RPMI7951 (cell line): ENCODE measurements at regions not wholly inside any gene's neighbourhood (a gene's known extent, or its start where the extent isn't known, plus 50 kb on each side); places are given as distances from the start of the nearest gene placed in this dataset.
"Not testable (repeated sequence)": the region's sequence is repeated elsewhere in the genome, so short reads cannot be mapped to it uniquely, and the experiment has no call there.

Source experiments
- DNase-seq: peaks from one replicate; pipeline ENCODE4 v3.0.0-alpha.2; 2012; ENCODE audit warnings: low read depth

DNA sequence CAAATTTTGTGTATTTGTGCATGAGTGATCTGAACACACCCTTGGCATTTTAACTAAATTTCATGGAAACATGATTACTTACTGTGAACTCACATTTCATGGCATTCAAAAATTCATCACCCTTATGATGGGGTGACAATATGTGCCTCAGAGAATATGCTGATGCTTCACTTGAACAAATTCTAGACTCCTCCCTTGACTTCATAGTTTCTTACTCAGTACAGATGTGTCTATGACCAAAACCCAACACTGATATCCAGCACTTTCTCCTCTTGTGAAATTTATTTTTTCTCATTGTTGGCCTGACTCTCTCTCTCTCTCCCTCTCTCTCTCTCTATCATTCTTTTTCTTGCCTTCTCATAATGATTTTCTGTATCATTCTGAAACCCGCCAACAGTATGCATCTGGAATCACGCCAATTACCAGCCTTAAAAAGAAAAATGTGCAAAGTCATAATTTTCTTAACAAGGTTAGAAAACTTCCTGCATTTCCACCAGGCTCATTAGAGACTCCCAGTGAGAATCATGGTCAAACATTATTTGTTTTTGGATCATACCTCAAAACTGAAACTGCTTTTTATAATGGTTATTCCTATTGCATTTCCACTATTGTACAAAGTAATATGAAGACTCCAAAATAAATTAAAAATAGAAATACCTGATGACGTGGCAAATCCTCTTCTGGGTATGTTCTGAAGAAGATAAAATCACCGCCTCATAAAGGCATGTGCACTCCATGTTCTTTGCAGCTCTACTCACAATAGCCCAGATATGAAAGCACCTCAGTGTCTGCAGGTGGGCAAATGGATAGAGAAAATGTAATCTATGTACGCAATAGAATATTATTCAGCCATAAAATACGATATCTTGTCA is 722.2 kb downstream of the TMEM121 start:
- DNase-seq = no peak

GRCh38 chr14:106253995-106254394 is 727.6 kb downstream of the TMEM121 start:
- DNase-seq = not testable (repeated sequence)

DNA sequence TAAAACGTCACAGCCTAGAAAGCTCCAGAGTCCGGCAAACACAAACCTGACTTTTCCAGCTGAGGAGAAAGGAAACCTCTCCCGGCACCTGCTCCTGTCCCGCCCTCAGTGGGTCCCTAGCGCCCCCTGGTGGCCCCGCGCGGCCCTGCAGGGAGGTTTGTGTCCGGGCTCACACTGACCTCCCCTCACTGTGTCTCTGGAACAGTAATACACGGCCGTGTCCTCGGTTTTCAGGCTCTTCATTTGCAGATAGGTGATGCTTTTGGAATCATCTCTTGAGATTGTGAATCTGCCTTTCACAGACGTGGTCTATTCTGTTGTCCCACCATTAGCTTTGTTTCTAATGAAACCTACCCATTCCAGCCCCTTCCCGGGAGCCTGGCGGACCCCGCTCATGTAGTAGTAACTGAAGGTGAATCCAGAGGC is 731.2 kb downstream of the TMEM121 start:
- not testable (repeated sequence) for DNase-seq

DNA sequence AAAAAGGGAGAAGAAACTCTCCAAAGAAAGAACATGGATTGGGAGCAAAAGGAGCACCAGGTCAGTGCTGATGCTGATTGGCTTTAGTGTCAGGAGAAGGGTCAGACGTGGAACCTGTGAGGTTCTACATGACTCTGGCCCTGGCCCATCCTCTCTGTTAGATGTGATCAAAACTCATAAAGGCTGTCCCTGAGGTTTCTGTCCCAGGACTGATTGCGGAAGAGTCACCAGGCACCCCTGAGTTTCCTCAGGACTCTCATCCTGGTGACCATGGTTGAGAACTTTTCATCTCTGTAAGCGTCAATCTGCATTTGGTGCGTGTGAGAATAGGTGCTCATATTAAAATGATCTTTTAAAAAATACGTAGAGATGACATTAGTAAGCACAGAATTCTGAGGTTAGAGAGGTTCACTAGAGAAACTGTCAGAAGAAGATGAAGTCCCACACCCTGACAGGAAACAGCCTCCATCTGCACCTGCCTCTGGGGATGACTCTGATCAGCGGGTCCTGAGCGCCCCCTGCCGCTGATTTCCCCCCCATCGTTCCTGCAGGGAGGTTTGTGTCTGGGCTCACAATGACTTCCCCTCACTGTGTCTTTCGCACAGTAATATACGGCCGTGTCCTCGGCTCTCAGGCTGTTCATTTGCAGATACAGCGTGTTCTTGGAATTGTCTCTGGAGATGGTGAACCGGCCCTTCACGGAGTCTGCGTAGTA is 741.8 kb downstream of the TMEM121 start:
- no peak for DNase-seq

- DNase-seq = no peak
Observed at GRCh38 chr14:106269029-106269428, 742.6 kb downstream of the TMEM121 start.

- no peak for DNase-seq
Observed at GRCh38 chr14:106269451-106270204, 743.2 kb downstream of the TMEM121 start.

GRCh38 chr14:106270476-106271121 is 744.2 kb downstream of the TMEM121 start:
- DNase-seq = not testable (repeated sequence)

DNA sequence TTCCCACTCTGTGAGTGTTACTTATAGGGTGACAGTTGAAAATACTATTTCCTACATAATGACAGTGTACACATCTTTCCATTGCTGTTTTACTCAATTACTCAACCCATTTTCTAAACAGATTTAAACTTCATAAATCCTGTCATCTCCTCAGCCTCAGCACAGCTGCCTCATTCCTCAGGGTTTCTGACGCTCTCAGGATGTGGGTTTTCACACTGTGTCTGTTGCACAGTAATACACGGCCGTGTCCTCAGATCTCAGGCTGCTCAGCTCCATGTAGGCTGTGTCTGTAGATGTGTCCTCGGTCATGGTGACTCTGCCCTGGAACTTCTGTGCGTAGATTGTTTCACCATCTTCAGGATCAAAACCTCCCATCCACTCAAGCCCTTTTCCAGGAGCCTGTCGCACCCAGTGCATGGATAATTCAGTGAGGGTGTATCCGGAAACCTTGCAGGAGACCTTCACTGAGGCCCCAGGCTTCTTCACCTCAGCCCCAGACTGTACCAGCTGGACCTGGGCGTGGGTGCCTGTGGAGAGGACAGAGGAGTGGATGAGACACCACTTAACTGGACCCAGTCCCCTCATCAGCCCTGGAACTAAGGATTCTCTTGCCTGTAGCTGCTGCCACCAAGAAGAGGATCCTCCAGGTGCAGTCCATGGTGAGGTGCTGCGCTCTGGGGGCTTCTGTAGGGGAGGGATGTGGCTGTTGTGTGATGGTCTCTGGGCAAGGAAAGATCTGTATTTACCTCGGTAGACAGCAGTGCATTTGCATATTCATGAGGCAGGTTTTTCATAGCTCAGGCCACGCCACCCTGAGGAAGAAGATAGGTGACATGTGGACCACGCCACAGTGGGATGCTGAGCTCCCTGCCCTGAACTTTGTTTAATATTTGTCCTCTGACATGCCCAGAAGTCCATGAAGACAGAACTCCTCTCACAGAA is 750.2 kb downstream of the TMEM121 start:
- no peak for DNase-seq

GRCh38 chr14:106277503-106277902 is 751.1 kb downstream of the TMEM121 start:
- no peak for DNase-seq

DNA sequence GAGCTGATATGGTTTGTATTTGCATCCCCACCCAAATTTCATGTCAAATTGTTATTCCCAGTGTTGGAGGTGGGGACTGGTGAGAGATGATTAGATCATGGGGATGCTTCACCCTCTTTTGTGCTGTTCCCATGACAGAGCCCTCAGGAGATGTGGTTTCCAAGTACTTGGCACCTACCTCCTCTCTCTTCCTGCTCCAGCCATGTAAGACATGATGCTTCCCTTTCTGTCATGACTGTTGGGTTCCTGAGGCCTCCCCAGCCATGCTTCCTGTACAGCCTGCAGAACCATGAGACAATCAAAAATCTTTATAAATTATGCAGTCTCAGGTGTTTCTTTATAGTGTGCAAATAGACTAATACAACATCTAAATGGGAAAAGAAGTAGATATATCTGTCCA is 754.5 kb downstream of the TMEM121 start:
- no peak for DNase-seq

DNA sequence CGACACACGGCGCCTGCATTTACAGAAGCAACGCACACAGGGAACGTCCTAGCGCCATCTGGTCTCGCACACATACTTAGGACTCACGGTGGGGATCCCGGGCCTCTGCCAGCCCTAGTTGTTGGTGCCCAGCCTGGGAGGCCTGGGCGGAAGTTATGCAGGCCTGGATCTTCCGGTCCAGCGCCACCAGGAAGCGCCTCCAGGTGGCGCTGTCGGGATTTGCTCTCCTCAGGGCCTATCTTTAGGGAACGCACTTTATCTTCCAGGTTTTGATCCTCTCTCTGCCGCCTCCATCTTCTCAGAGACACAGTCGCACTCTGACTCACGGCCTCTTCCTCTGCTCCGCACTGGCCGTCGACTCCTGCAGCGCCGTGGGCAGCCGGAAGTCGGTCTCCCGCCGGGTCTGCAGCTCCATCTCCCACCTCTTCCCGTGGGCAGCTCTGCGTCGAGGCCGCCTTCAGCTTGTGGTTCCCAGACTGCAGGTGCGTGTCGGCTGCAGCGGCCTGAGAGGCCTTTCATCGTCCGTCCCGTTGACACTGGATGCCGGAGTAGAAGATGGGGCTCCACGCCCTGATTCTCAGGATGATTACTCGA is 760.4 kb downstream of the TMEM121 start:
- no peak for DNase-seq

DNA sequence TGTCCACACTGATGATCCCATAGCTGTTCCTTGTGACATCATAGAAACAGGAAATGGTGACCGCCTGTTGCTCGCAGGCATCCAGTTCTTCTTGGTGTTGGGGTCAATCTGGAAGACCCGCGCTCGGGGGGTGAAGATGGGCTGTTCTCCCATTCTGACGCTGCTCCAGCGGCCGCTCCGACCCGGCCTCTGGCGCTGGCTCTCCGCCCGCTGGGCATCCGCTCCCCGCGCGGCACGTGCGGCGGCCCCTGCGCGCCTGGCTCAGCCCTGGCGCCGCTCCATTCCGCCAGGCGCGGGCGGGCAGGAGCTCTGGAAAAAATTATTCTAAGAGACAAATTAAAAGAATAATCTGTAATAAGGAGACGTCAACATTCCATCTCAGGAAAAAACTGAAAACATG is 761.1 kb downstream of the TMEM121 start:
- no peak for DNase-seq

DNA sequence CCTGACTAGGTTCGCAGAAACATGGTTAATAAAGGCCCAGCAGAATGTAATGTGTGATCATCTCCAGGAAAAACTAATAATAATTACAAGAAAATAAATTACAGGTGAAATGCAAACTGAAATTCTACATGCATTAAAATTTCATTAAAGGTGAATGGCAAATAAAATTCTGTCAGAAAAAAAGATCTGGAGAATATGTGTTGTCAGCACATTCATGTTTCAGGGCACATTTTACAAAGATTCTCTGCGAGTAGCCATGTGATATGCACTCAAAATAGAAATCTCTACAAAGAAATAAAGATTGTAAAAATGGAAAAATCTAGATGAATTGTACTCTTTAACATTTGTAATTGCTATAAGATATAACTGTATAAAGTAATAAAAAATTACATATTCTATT is 765.2 kb downstream of the TMEM121 start:
- no peak for DNase-seq

GRCh38 chr14:106294324-106294723 is 767.9 kb downstream of the TMEM121 start:
- no peak for DNase-seq

GRCh38 chr14:106300951-106301510 is 774.6 kb downstream of the TMEM121 start:
- not testable (repeated sequence) for DNase-seq

- not testable (repeated sequence) for DNase-seq
Observed at GRCh38 chr14:106301609-106302008, 775.2 kb downstream of the TMEM121 start.

- DNase-seq = no peak
Observed at GRCh38 chr14:106302661-106303060, 776.3 kb downstream of the TMEM121 start.

DNA sequence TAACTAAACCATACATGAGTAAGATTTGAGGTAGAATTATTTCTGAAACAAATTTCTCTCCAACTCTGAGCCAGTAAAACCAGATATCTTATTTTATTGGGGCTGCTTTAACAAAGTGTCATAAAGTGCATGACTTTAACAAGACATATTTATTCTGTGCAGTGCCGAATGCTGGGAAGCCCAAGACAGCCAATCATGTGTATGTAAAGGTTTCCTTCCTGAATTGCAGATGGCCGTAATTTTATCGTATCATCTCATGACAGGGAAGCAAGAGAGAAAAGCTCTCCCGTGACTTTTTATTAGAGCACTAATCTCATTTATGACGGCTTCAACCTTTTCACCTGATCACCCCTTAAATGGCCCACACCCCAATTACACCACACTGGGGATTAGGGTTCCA is 777.9 kb downstream of the TMEM121 start:
- DNase-seq = no peak

DNA sequence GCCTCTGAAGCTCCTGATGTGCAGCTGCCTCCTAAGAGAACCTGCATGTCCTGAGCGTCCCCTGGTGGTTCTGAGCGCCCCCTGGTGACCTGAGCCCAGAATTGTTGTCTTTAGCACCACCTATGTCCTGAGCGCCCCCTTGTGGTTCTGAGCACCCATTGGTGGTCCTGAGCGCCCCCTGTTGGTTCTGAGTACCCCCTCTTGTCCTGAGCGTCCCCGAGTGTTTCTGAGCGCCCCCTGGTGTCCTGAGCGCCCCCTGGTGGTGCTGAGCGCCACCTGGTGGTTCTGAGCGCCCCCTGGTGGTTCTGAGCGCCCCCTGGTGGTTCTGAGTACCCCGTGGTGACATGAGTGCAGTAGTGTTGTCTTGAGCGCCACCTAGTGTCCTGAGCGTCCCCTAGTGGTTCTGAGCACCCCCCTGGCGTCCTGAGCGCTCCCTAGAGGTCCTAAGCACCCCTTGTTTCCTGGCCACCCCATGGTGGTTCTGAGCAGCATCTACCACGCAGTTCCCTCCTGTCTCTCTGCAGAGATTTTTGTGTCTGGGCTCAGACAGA is 782.5 kb downstream of the TMEM121 start:
- DNase-seq = no peak

GRCh38 chr14:106309423-106309822 is 783.0 kb downstream of the TMEM121 start:
- DNase-seq = no peak
